K562 (cell line): ENCODE measurements at regions not wholly inside any gene's neighbourhood (a gene's known extent, or its start where the extent isn't known, plus 50 kb on each side); places are given as distances from the start of the nearest gene placed in this dataset.

ENCODE experiments used
- SREBF1 ChIP-seq: fragments of 150-350 bp; IDR thresholded peaks from 2 replicates; pipeline ENCODE4 v1.6.1; 2014; ENCODE audit warnings: antibody characterized with exemption, low read depth, low read length, borderline replicate concordance
- TF ChIP-seq, protein P1 (sequence below), 2 experiments: fragments of 450-650 bp; formaldehyde crosslinking in 1 of 2; IDR thresholded peaks; 2 replicates each; pipeline versions ENCODE4 v1.4.0 to v1.6.1; 2014 to 2020; ENCODE audit warnings: mild to moderate bottlenecking in 2 of 2, borderline replicate concordance in 1 of 2, low read depth in 1 of 2

DNA sequence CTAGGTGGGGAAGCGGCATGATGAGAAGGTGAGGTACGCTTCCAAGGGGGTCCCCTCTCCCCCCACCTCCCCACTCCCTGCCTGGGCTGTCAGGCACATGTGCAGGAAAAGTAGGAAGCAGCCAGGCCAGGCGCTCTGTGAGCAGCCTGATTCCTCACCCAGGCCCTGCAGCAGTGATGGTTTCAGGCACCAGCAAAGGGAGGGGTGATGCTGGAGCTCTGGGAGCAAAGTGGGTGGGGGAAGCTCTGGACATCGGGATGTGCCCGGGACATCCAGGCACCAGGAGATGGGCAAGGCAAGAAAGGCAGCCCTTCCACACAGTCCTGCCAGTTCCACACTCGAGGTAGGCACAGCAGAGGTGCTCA is 106.1 kb downstream of the CRYAA start:
- no peak for TF ChIP-seq SREBF1
- TF ChIP-seq, protein P1, sequence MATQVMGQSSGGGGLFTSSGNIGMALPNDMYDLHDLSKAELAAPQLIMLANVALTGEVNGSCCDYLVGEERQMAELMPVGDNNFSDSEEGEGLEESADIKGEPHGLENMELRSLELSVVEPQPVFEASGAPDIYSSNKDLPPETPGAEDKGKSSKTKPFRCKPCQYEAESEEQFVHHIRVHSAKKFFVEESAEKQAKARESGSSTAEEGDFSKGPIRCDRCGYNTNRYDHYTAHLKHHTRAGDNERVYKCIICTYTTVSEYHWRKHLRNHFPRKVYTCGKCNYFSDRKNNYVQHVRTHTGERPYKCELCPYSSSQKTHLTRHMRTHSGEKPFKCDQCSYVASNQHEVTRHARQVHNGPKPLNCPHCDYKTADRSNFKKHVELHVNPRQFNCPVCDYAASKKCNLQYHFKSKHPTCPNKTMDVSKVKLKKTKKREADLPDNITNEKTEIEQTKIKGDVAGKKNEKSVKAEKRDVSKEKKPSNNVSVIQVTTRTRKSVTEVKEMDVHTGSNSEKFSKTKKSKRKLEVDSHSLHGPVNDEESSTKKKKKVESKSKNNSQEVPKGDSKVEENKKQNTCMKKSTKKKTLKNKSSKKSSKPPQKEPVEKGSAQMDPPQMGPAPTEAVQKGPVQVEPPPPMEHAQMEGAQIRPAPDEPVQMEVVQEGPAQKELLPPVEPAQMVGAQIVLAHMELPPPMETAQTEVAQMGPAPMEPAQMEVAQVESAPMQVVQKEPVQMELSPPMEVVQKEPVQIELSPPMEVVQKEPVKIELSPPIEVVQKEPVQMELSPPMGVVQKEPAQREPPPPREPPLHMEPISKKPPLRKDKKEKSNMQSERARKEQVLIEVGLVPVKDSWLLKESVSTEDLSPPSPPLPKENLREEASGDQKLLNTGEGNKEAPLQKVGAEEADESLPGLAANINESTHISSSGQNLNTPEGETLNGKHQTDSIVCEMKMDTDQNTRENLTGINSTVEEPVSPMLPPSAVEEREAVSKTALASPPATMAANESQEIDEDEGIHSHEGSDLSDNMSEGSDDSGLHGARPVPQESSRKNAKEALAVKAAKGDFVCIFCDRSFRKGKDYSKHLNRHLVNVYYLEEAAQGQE (IDR thresholded peaks at IDR 0.05; ENCODE audit: borderline replicate concordance): no peak
- TF ChIP-seq, protein P1 (CRISPR knock-in tag; IDR thresholded peaks at IDR 0.05; ENCODE audit: low read depth): no peak
